Sigmoid colon (tissue), 6 donors: ENCODE measurements at regions not wholly inside any gene's neighbourhood (a gene's known extent, or its start where the extent isn't known, plus 50 kb on each side); places are given as distances from the start of the nearest gene placed in this dataset.

Source experiments
- DNase-seq: peaks from one replicate; pipeline ENCODE4 v3.0.0-alpha.2; 2019
- H3K27ac ChIP-seq, 4 donors: fragments of 200-600 bp; sonication (generic); one replicate each; pipeline ENCODE4 v1.5.1; 2016 to 2019; ENCODE audit warnings: mild to moderate bottlenecking in 1 of 4
- H3K27me3 ChIP-seq, 3 donors: fragments of 200-600 bp; sonication (generic); one replicate each; pipeline ENCODE4 v1.5.1; 2019; ENCODE audit warnings: mild to moderate bottlenecking in 1 of 3
- H3K36me3 ChIP-seq, 4 donors: fragments of 200-600 bp; sonication (generic); one replicate each; pipeline ENCODE4 v1.5.1; 2016 to 2019
- H3K4me1 ChIP-seq, 4 donors: fragments of 200-600 bp; sonication (generic); one replicate each; pipeline ENCODE4 v1.5.1; 2017 to 2019
- H3K4me3 ChIP-seq, 4 donors: fragments of 200-600 bp; sonication (generic); one replicate each; pipeline ENCODE4 v1.5.1; 2017 to 2019; ENCODE audit warnings: mild to moderate bottlenecking in 2 of 4, moderate library complexity in 1 of 4
- H3K9me3 ChIP-seq, 4 donors: fragments of 200-600 bp in 3 of 4; sonication (generic) in 3 of 4; one replicate each; pipeline versions ENCODE4 v1.5.1 to v1.6.1; 2013 to 2019
- CTCF ChIP-seq, 4 experiments: fragments of 450-650 bp in 3 of 4; fragments of 200-600 bp in 1 of 4; IDR thresholded peaks; one replicate each; pipeline ENCODE4 v1.5.1; 2016 to 2019; ENCODE audit warnings: antibody characterized with exemption in 4 of 4, mild to moderate bottlenecking in 3 of 4, moderate library complexity in 2 of 4
- EP300 ChIP-seq, 4 donors: sonication (generic); formaldehyde crosslinking; IDR thresholded peaks; one replicate each; pipeline ENCODE4 v1.6.1; 2017; ENCODE audit warnings: antibody characterized with exemption in 4 of 4
- POLR2A ChIP-seq, 2 donors: fragments of 450-650 bp; IDR thresholded peaks; one replicate each; pipeline ENCODE4 v1.6.1; 2016; ENCODE audit warnings: antibody characterized with exemption in 2 of 2, mild to moderate bottlenecking in 2 of 2, moderate library complexity in 2 of 2
- POLR2AphosphoS5 ChIP-seq, 4 donors: sonication (generic); formaldehyde crosslinking; IDR thresholded peaks; one replicate each; pipeline ENCODE4 v1.6.1; 2017; ENCODE audit warnings: antibody characterized with exemption in 4 of 4
- WGBS, 2 donors: extraction: QIAGEN DNeasy Blood & Tissue Kit; methylation state at CpG; one replicate each; pipeline ENCODE4 v1.1.7; 2013; 5-methylcytosine and 5-hydroxymethylcytosine counted together
- intact Hi-C: fragments of 100-400 bp; cut with DNase I; formaldehyde crosslinking; loops from one replicate; pipeline ENCODE4 v1.15.1; 2023
- donor health status: healthy with polysubstance abuse.
- donor health status: healthy.

DNA sequence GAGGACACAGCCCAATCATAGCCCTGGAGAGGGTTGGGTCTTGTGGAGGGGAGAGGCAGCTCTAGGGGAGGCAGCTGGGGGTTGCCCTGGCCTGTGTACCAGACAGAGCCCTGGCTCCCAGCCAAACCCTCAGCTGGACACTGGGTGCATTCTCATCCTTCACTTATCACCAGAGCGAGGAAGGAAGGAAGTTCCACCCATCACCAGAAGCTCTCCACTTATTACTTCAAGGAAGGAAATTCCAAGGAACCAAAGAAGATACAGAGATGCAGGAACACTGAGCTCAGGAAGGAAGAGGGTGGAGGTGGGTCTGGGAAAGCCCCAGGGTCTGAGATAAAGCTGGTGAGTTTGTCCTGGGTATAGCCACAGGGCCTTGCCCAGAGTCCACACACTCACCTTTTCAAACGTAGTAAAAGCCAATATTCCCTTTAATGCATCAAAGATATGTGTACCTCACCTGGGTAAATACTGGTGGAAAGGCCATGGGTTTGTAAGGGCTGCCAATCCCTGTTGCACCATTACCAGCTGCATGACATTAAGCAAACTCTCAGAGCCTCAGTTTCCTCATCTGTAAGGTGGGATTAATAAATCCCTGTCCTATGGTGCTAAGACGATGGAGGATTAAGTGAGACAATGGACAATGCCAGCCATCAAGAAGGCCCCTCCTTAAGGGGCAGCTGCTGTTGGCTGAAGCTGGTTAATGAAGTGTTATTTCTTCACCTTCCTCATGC is 109.7 kb upstream of the NAA20 start:
- H3K36me3 ChIP-seq = peaks cover 0 to 4% (median 0%) of the 10 kb centered on the region in 4 donors
- TF ChIP-seq POLR2AphosphoS5 (IDR thresholded peaks at IDR 0.05) (no peak), POLR2A (IDR thresholded peaks at IDR 0.05) (no peak), CTCF (IDR thresholded peaks at IDR 0.05) (no peak)
- intact Hi-C loops = no loop called here
- peaks cover 0 to 14% (median 10%) of the 10 kb centered on the region in 4 donors for H3K4me1 ChIP-seq
- WGBS, 2 donors = 63 to 78% methylated on average over 3 of the region's 3 CpGs
- H3K9me3 ChIP-seq = no peaks in the 10 kb centered on the region
- no peak overlapping the region for H3K4me3 ChIP-seq
- no peak overlapping the region for H3K27ac ChIP-seq
- H3K27me3 ChIP-seq = no peaks in the 10 kb centered on the region
- DNase-seq = no peak

- peaks cover 0 to 3% (median under 1%) of the 10 kb centered on the region in 4 donors for H3K4me1 ChIP-seq
- intact Hi-C loops = no loop called here
- no peak for TF ChIP-seq EP300 (IDR thresholded peaks at IDR 0.05)
- no peak for TF ChIP-seq POLR2A (IDR thresholded peaks at IDR 0.05)
- no peak for TF ChIP-seq CTCF (IDR thresholded peaks at IDR 0.05)
- TF ChIP-seq POLR2AphosphoS5 (IDR thresholded peaks at IDR 0.05) = no peak
- H3K4me3 ChIP-seq = no peak overlapping the region
- no peak for DNase-seq
- H3K9me3 ChIP-seq = no peaks in the 10 kb centered on the region
- H3K36me3 ChIP-seq = peaks cover 0 to 4% (median 0%) of the 10 kb centered on the region in 4 donors
- WGBS, 2 donors = 73 to 79% methylated on average over 4 of the region's 4 CpGs
- no peaks in the 10 kb centered on the region for H3K27me3 ChIP-seq
- H3K27ac ChIP-seq = no peak overlapping the region
These were observed 108.6 kb upstream of the NAA20 start for GRCh38 chr20:19908576-19908975.

GRCh38 chr20:19909725-19910124 is 107.4 kb upstream of the NAA20 start:
- Histone ChIP-seq H3K27ac (peak overlapping the region in 3 of 4 donors; percentile 8 to 61 (median 32)), H3K27me3 (no peaks in the 10 kb centered on the region), H3K36me3 (peaks cover 0 to 4% (median 0%) of the 10 kb centered on the region in 4 donors), H3K4me1 (no peaks in the 10 kb centered on the region), H3K9me3 (no peaks in the 10 kb centered on the region), H3K4me3 (no peak overlapping the region)
- intact Hi-C loops = no loop called here
- TF ChIP-seq POLR2A (IDR thresholded peaks at IDR 0.05) (no peak), CTCF (IDR thresholded peaks at IDR 0.05) (no peak), EP300 (IDR thresholded peaks at IDR 0.05) (peak in 1 of 4 donors; percentile 44), POLR2AphosphoS5 (IDR thresholded peaks at IDR 0.05) (peak in 2 of 4 donors; percentile 14 to 49)
- WGBS, 2 donors = 48 to 51% methylated on average over 4 of the region's 4 CpGs
- DNase-seq = peak; percentile 87

- Histone ChIP-seq H3K27ac (no peak overlapping the region), H3K4me3 (no peak overlapping the region), H3K36me3 (peaks cover 0 to 4% (median 0%) of the 10 kb centered on the region in 4 donors), H3K9me3 (no peaks in the 10 kb centered on the region), H3K4me1 (no peaks in the 10 kb centered on the region), H3K27me3 (no peaks in the 10 kb centered on the region)
- intact Hi-C loops = no loop called here
- DNase-seq = no peak
- WGBS, 2 donors = 73 to 79% methylated on average over 4 of the region's 4 CpGs
- TF ChIP-seq EP300 (IDR thresholded peaks at IDR 0.05) = no peak
- no peak for TF ChIP-seq POLR2AphosphoS5 (IDR thresholded peaks at IDR 0.05)
- TF ChIP-seq CTCF (IDR thresholded peaks at IDR 0.05) = no peak
- no peak for TF ChIP-seq POLR2A (IDR thresholded peaks at IDR 0.05)
These were observed 105.3 kb upstream of the NAA20 start for GRCh38 chr20:19911810-19912382.
